ENCODE measurements at regions not wholly inside any gene's neighbourhood (a gene's known extent, or its start where the extent isn't known, plus 50 kb on each side); places are given as distances from the start of the nearest gene placed in this dataset.

- no peak for TF ChIP-seq SMAD1 (IDR thresholded peaks at IDR 0.05; ENCODE audit: low read depth, low read length, partially characterized antibody)
- TF ChIP-seq ETV5 (CRISPR knock-in tag; IDR thresholded peaks at IDR 0.05; ENCODE audit: low read depth), result no peak
- no peak for TF ChIP-seq MAX (CRISPR knock-in tag; IDR thresholded peaks at IDR 0.05)
- TF ChIP-seq GTF2F1 (IDR thresholded peaks at IDR 0.05; ENCODE audit: low read depth, low read length), result no peak
- TF ChIP-seq, protein P1, sequence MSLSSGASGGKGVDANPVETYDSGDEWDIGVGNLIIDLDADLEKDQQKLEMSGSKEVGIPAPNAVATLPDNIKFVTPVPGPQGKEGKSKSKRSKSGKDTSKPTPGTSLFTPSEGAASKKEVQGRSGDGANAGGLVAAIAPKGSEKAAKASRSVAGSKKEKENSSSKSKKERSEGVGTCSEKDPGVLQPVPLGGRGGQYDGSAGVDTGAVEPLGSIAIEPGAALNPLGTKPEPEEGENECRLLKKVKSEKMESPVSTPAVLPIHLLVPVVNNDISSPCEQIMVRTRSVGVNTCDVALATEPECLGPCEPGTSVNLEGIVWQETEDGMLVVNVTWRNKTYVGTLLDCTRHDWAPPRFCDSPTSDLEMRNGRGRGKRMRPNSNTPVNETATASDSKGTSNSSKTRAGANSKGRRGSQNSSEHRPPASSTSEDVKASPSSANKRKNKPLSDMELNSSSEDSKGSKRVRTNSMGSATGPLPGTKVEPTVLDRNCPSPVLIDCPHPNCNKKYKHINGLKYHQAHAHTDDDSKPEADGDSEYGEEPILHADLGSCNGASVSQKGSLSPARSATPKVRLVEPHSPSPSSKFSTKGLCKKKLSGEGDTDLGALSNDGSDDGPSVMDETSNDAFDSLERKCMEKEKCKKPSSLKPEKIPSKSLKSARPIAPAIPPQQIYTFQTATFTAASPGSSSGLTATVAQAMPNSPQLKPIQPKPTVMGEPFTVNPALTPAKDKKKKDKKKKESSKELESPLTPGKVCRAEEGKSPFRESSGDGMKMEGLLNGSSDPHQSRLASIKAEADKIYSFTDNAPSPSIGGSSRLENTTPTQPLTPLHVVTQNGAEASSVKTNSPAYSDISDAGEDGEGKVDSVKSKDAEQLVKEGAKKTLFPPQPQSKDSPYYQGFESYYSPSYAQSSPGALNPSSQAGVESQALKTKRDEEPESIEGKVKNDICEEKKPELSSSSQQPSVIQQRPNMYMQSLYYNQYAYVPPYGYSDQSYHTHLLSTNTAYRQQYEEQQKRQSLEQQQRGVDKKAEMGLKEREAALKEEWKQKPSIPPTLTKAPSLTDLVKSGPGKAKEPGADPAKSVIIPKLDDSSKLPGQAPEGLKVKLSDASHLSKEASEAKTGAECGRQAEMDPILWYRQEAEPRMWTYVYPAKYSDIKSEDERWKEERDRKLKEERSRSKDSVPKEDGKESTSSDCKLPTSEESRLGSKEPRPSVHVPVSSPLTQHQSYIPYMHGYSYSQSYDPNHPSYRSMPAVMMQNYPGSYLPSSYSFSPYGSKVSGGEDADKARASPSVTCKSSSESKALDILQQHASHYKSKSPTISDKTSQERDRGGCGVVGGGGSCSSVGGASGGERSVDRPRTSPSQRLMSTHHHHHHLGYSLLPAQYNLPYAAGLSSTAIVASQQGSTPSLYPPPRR (CRISPR knock-in tag; IDR thresholded peaks at IDR 0.05; ENCODE audit: borderline replicate concordance), result no peak
- no peak for TF ChIP-seq ZNF232 (CRISPR knock-in tag; IDR thresholded peaks at IDR 0.05)
- TF ChIP-seq NFYB (IDR thresholded peaks at IDR 0.05; ENCODE audit: extremely low read depth, insufficient read length), result no peak
- no peak for TF ChIP-seq MYNN (IDR thresholded peaks at IDR 0.05)
- no peak for TF ChIP-seq MYNN (CRISPR knock-in tag; IDR thresholded peaks at IDR 0.05)
- TF ChIP-seq, protein P2, sequence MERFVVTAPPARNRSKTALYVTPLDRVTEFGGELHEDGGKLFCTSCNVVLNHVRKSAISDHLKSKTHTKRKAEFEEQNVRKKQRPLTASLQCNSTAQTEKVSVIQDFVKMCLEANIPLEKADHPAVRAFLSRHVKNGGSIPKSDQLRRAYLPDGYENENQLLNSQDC (CRISPR knock-in tag; IDR thresholded peaks at IDR 0.05), result no peak
- TF ChIP-seq CTCF (IDR thresholded peaks at IDR 0.05 in 2 of 3, conservative IDR thresholded peaks at IDR 0.05 in 1 of 3; ENCODE audit: insufficient read depth in 2 of 3, low read depth in 1 of 3, low read length in 3 of 3), result no peak
- TF ChIP-seq, protein P3, sequence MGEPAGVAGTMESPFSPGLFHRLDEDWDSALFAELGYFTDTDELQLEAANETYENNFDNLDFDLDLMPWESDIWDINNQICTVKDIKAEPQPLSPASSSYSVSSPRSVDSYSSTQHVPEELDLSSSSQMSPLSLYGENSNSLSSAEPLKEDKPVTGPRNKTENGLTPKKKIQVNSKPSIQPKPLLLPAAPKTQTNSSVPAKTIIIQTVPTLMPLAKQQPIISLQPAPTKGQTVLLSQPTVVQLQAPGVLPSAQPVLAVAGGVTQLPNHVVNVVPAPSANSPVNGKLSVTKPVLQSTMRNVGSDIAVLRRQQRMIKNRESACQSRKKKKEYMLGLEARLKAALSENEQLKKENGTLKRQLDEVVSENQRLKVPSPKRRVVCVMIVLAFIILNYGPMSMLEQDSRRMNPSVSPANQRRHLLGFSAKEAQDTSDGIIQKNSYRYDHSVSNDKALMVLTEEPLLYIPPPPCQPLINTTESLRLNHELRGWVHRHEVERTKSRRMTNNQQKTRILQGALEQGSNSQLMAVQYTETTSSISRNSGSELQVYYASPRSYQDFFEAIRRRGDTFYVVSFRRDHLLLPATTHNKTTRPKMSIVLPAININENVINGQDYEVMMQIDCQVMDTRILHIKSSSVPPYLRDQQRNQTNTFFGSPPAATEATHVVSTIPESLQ (CRISPR knock-in tag; IDR thresholded peaks at IDR 0.05), result no peak
Measured at GRCh38 chr3:162287600-162287999, 791.0 kb downstream of the OTOL1 start.
